Fibroblast of skin of right biceps (primary cell): ENCODE measurements at regions not wholly inside any gene's neighbourhood (a gene's known extent, or its start where the extent isn't known, plus 50 kb on each side); places are given as distances from the start of the nearest gene placed in this dataset.

Experiments
- DNase-seq: peaks from one replicate; pipeline ENCODE4 v3.0.0-alpha.2; 2013

DNA sequence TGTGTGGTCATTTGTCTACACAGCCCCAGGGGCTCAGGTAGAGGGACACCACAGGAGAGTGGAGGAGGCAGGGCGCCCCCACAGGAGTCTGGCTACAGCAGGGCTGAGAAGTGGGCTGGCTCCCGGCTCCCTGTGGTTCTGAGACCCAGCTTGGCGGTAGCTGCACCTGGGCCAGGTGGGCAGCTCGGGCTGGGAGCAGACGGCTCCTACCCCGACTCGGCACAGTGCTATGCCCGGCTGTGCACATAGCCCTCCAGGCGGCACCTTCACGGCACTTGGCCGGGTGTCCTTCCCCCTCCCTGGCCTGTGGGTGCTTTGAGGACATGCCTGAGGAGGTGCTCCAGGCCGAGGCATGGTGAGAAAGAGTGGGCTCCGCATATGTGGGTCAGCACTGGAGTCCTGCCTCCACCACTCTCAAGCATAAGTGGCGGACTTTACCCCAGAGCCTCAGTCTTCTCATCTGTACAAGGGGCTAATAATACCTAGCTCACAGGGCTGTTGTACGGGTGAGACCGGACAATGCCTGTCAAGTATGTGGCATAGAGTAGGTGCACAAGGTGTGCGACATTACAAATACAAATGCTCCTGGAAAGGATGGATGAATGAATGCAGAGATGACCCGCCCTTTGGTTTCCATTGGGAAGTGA lies 50.1 kb upstream of the JPH3 start:
- DNase-seq, result no peak

DNA sequence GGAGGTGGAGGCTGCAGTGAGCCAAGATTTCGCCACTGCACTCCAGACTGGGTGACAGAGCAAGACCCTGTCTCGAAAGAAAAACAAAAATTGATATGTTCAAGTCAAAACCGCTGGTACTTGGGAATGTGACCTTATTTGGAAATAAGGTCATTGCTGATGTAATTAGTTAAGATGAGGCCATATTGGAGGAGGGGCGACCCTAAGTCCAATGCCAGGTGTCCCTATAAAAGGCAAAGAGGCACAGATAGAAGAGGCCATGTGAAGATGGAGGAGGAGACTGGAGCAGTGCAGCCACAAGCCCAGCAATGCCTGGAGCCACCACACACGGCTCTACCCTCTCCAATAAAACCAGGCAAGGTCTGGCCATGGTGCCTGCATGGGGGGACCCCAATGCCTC lies 50.8 kb upstream of the JPH3 start:
- no peak for DNase-seq

DNA sequence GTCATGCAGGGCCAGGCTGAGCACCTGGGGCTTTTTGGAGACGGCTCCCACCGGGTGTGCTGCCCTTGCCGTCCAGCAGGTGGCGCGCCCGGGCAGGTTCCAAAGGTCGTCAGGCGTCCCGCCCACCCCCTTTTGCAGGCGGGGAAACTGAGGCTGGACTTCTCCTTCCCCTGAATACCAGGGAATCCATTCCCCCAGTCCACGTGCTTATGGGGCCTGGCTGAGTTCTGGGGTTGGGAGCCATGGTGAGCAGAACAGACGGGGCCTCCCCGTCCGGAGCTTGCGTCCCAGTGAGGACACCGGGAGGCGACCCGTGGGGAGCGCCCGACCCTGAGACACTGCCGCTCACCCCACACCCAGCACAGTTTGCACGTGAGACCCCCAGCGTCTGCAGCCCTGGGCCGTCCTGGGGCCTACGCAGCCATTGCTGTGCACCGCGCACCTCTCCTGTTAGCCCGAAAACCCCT lies 51.8 kb upstream of the JPH3 start:
- DNase-seq, result no peak

DNA sequence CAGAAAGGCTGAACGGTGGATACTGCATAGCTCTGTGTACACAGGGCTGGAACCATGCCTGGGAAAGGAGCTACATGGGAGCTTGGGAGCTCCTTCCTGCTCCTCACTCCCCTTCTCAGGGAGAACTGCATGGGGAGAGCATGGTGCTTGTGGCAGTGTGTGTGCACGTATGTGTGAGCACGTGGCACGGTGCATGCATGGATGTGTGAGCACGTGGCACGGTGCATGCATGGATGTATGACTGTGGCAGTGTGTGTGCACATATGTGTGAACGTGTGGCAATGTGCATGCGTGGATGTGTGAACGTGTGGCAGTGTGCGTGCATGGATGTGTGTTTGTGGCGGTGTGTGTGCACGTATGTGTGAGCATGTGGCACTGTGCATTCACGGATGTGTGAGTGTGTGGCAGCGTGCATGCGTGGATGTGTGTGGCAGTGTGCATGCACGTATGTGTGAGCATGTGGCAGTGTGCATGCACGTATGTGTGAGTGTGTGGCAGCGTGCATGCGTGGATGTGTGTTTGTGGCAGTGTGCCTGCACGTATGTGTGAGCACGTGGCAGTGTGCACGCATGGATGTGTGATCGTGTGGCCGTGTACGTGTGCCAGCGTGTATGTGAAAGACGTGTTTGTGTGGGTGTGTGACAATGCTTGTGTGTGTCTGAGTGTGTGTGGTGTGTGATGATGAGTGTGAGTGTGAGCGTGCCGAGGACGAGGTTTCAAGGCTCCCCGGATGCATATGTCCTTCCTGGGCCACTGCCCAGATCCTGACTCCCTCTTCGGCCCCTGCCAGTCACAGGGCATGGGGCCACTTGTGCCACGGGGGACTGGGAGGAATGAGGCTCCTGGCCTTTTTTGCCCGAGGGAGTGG lies 52.4 kb upstream of the JPH3 start:
- no peak for DNase-seq

DNA sequence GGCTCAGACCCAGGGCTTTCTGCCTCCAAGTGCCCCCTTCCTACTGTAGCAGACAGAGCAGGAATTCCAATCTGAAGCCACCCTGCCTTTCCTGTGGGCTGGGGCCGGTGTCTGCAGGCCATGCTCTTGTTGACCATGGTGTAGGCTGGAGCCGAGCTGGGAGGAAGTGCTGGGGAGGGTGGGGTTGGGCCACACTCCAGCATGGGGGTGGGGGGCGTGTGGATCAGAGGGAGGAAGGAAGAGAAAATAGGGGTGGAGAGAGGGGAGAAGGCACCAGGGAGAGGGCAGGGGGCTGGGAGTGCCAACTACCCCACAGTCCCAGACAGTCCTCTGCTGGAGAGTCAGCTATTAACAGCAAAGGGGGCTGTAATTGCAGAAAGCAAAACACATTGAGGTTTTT lies 54.3 kb upstream of the JPH3 start:
- no peak for DNase-seq

DNA sequence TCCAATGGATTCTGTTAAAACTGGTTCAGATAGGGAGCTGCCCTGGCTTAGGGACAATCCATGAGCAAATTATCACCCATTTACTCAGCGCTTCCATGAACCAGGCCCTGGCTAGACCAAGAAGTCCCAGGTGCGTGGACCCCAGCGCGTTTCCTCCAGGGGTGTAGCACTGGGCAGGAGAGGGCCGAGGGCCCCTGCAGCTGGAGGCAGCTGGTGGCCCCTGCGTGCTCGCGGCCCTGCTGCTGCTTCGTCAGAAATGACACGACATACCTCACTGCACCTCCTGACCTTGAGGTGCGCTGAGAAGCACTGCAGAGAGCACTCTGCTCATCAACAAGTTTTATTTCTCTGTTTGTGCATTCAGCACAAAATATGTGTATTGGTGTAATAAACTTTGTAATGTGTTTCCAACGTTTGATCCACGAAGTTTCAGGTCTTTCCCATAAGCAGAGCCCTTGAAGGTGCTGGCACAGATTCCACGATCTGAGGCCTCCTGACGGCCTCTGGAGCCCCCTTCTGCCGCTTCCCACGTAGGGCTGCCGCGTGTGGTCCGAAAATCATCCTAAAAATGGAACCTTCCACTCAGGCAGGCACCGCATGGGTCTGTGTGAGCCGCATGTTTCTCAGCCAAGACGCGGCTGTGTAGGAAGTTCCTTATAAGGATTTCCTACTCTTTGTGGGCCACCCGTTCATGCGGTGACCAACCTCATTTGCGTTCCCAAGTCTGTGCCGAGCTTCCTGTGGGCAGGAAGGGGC lies 50.8 kb upstream of the ZCCHC14 start:
- peak; percentile 25 for DNase-seq

DNA sequence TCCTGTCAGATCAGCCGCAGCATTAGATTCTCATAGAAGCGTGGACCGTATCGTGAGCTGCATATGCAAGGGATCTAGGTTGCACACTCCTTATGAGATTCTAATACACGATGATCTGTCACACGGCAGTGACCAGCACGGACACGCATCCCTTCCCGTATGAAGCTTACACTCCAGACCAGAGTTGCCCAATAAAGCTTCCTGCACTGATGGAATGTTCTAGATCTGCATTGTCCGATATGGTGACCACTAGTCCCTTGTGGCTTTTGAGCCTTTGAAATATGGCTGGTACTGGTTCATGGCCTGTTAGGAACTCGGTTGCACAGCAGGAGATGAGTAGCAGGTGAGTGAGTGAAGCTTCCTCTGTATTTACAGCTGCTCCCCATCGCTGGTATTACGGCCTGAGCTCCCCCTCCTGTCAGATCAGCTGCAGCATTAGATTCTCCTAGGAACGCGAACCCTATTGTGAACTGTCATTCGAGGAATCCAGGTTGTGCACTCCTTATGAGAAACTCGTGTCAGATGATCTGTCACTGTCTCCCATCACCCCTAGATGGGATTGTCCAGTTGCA lies 49.8 kb upstream of the ZCCHC14 start:
- no peak for DNase-seq
